ENCODE measurements at regions not wholly inside any gene's neighbourhood (a gene's known extent, or its start where the extent isn't known, plus 50 kb on each side); places are given as distances from the start of the nearest gene placed in this dataset.
"Not testable (repeated sequence)": the region's sequence is repeated elsewhere in the genome, so short reads cannot be mapped to it uniquely, and the experiment has no call there.

- no peak for DNase-seq
Observed at GRCh38 chr21:28696844-28697410, 295.8 kb downstream of the LTN1 start.

- no peak for DNase-seq
Observed at GRCh38 chr21:28693476-28693875, 299.2 kb downstream of the LTN1 start.

GRCh38 chr21:28690196-28690595 is 302.5 kb downstream of the LTN1 start:
- no peak for DNase-seq

- DNase-seq, result no peak
Observed at GRCh38 chr21:28688381-28688780, 304.3 kb downstream of the LTN1 start.

- no peak for DNase-seq
Observed at GRCh38 chr21:28687586-28687985, 305.1 kb downstream of the LTN1 start.

- DNase-seq, result no peak
Observed at GRCh38 chr21:28683982-28684752, 308.5 kb downstream of the LTN1 start.

- DNase-seq, result not testable (repeated sequence)
Observed at GRCh38 chr21:28682884-28683283, 309.8 kb downstream of the LTN1 start.

GRCh38 chr21:28677096-28677495 is 315.6 kb downstream of the LTN1 start:
- not testable (repeated sequence) for DNase-seq

GRCh38 chr21:28675331-28676041 is 317.2 kb downstream of the LTN1 start:
- no peak for DNase-seq

- no peak for DNase-seq
Observed at GRCh38 chr21:28674763-28675162, 317.9 kb downstream of the LTN1 start.

GRCh38 chr21:28671549-28672195 is 321.0 kb downstream of the LTN1 start:
- no peak for DNase-seq

- DNase-seq, result no peak
Observed at GRCh38 chr21:28669971-28670653, 322.6 kb downstream of the LTN1 start.

- no peak for DNase-seq
Observed at GRCh38 chr21:28669321-28669720, 323.4 kb downstream of the LTN1 start.

- no peak for DNase-seq
Observed at GRCh38 chr21:28663754-28664153, 328.9 kb downstream of the LTN1 start.

- DNase-seq, result no peak
Observed at GRCh38 chr21:28663111-28663693, 329.5 kb downstream of the LTN1 start.

- DNase-seq, result no peak
Observed at GRCh38 chr21:28657566-28657965, 335.1 kb downstream of the LTN1 start.

- no peak for DNase-seq
Observed at GRCh38 chr21:28655471-28655870, 337.2 kb downstream of the LTN1 start.

- no peak for DNase-seq
Observed at GRCh38 chr21:28654406-28654805, 338.3 kb downstream of the LTN1 start.

GRCh38 chr21:28644762-28645161 is 347.9 kb downstream of the LTN1 start:
- no peak for DNase-seq

GRCh38 chr21:28642891-28643290 is 349.8 kb downstream of the LTN1 start:
- no peak for DNase-seq

GRCh38 chr21:28641731-28642130 is 350.9 kb downstream of the LTN1 start:
- no peak for DNase-seq

GRCh38 chr21:28640326-28640725 is 352.4 kb downstream of the LTN1 start:
- no peak for DNase-seq

- DNase-seq, result no peak
Observed at GRCh38 chr21:28639737-28640136, 352.9 kb downstream of the LTN1 start.
